ENCODE measurements at regions not wholly inside any gene's neighbourhood (a gene's known extent, or its start where the extent isn't known, plus 50 kb on each side); places are given as distances from the start of the nearest gene placed in this dataset.

GRCh38 chr12:47305464-47305863 lies 225.7 kb upstream of the AMIGO2 start:
- no peak overlapping the region for H3K4me3 ChIP-seq
- H3K4me1 ChIP-seq = peaks cover 10% of the 10 kb centered on the region
- H3K27ac ChIP-seq = no peak overlapping the region
- no peaks in the 10 kb centered on the region for H3K36me3 ChIP-seq
- TF ChIP-seq Cebpa-rat (IDR thresholded peaks at IDR 0.05) = no peak
- no peak overlapping the region for H3K4me2 ChIP-seq
- no peaks in the 10 kb centered on the region for H3K27me3 ChIP-seq
- H3K9ac ChIP-seq = no peak overlapping the region
- H4K20me1 ChIP-seq = no peaks in the 10 kb centered on the region
- H3K9me3 ChIP-seq = peaks cover 9% of the 10 kb centered on the region

- H3K27ac ChIP-seq = no peak overlapping the region
- H3K9me3 ChIP-seq = peaks cover 9% of the 10 kb centered on the region
- H3K9ac ChIP-seq = no peak overlapping the region
Measured at GRCh38 chr12:47303995-47304560, 224.3 kb upstream of the AMIGO2 start.

GRCh38 chr12:47303207-47303606 lies 223.4 kb upstream of the AMIGO2 start:
- Histone ChIP-seq H3K4me3 (no peak overlapping the region), H3K4me2 (no peak overlapping the region), H3K27ac (no peak overlapping the region), H3K4me1 (peaks cover 10% of the 10 kb centered on the region), H3K36me3 (no peaks in the 10 kb centered on the region), H3K9ac (no peak overlapping the region), H3K9me3 (peaks cover 9% of the 10 kb centered on the region), H4K20me1 (no peaks in the 10 kb centered on the region), H3K27me3 (no peaks in the 10 kb centered on the region)
- TF ChIP-seq Cebpa-rat (IDR thresholded peaks at IDR 0.05) = no peak

More at GRCh38 chr12:47303995-47304560, 224.3 kb upstream of the AMIGO2 start:
- H3K27me3 ChIP-seq = no peaks in the 10 kb centered on the region
- TF ChIP-seq Cebpa-rat (IDR thresholded peaks at IDR 0.05) = no peak
- peaks cover 10% of the 10 kb centered on the region for H3K4me1 ChIP-seq
- no peaks in the 10 kb centered on the region for H3K36me3 ChIP-seq
- H3K4me3 ChIP-seq = no peak overlapping the region
- H4K20me1 ChIP-seq = no peaks in the 10 kb centered on the region
- H3K4me2 ChIP-seq = no peak overlapping the region

- Histone ChIP-seq H3K4me3 (no peak overlapping the region), H3K27ac (no peak overlapping the region), H4K20me1 (no peaks in the 10 kb centered on the region), H3K9ac (no peak overlapping the region), H3K9me3 (peaks cover 9% of the 10 kb centered on the region), H3K27me3 (no peaks in the 10 kb centered on the region), H3K4me2 (no peak overlapping the region), H3K36me3 (no peaks in the 10 kb centered on the region), H3K4me1 (peaks cover 5% of the 10 kb centered on the region)
- no peak for TF ChIP-seq Cebpa-rat (IDR thresholded peaks at IDR 0.05)
Measured at GRCh38 chr12:47302111-47302671, 222.4 kb upstream of the AMIGO2 start.

GRCh38 chr12:47299586-47299985 lies 219.8 kb upstream of the AMIGO2 start:
- no peak for TF ChIP-seq Cebpa-rat (IDR thresholded peaks at IDR 0.05)
- H3K9ac ChIP-seq = no peak overlapping the region
- no peaks in the 10 kb centered on the region for H4K20me1 ChIP-seq

GRCh38 chr12:47297993-47298392 lies 218.2 kb upstream of the AMIGO2 start:
- Histone ChIP-seq H3K4me1 (no peaks in the 10 kb centered on the region), H3K9me3 (no peaks in the 10 kb centered on the region), H3K27me3 (no peaks in the 10 kb centered on the region), H3K4me2 (no peak overlapping the region), H3K9ac (no peak overlapping the region), H3K4me3 (no peak overlapping the region), H3K36me3 (no peaks in the 10 kb centered on the region), H3K27ac (no peak overlapping the region), H4K20me1 (no peaks in the 10 kb centered on the region)
- no peak for TF ChIP-seq Cebpa-rat (IDR thresholded peaks at IDR 0.05)

More at GRCh38 chr12:47299586-47299985, 219.8 kb upstream of the AMIGO2 start:
- Histone ChIP-seq H3K36me3 (no peaks in the 10 kb centered on the region), H3K9me3 (no peaks in the 10 kb centered on the region), H3K4me1 (no peaks in the 10 kb centered on the region), H3K27ac (no peak overlapping the region), H3K27me3 (no peaks in the 10 kb centered on the region), H3K4me3 (no peak overlapping the region), H3K4me2 (no peak overlapping the region)

GRCh38 chr12:47296828-47297227 lies 217.1 kb upstream of the AMIGO2 start:
- Histone ChIP-seq H3K4me3 (no peak overlapping the region), H3K4me2 (no peak overlapping the region), H3K4me1 (no peaks in the 10 kb centered on the region), H3K36me3 (no peaks in the 10 kb centered on the region), H3K9me3 (no peaks in the 10 kb centered on the region), H4K20me1 (no peaks in the 10 kb centered on the region), H3K27ac (no peak overlapping the region), H3K9ac (no peak overlapping the region), H3K27me3 (no peaks in the 10 kb centered on the region)
- TF ChIP-seq Cebpa-rat (IDR thresholded peaks at IDR 0.05) = no peak

- Histone ChIP-seq H3K4me2 (no peak overlapping the region), H4K20me1 (no peaks in the 10 kb centered on the region), H3K9me3 (no peaks in the 10 kb centered on the region), H3K27me3 (no peaks in the 10 kb centered on the region), H3K9ac (no peak overlapping the region), H3K27ac (no peak overlapping the region), H3K36me3 (no peaks in the 10 kb centered on the region), H3K4me3 (no peak overlapping the region), H3K4me1 (no peaks in the 10 kb centered on the region)
- TF ChIP-seq Cebpa-rat (IDR thresholded peaks at IDR 0.05) = no peak
Measured at GRCh38 chr12:47293406-47293805, 213.6 kb upstream of the AMIGO2 start.

- no peak for TF ChIP-seq Cebpa-rat (IDR thresholded peaks at IDR 0.05)
Measured at GRCh38 chr12:47286676-47287075, 206.9 kb upstream of the AMIGO2 start.

More at GRCh38 chr12:47286676-47287075, 206.9 kb upstream of the AMIGO2 start:
- Histone ChIP-seq H3K4me2 (no peak overlapping the region), H3K9me3 (no peaks in the 10 kb centered on the region), H3K4me1 (no peaks in the 10 kb centered on the region), H4K20me1 (no peaks in the 10 kb centered on the region), H3K4me3 (no peak overlapping the region), H3K27ac (no peak overlapping the region), H3K36me3 (no peaks in the 10 kb centered on the region), H3K27me3 (no peaks in the 10 kb centered on the region), H3K9ac (no peak overlapping the region)

Measured in BLaER1 (cell line).